HCT116 (cell line): ENCODE measurements at regions not wholly inside any gene's neighbourhood (a gene's known extent, or its start where the extent isn't known, plus 50 kb on each side); places are given as distances from the start of the nearest gene placed in this dataset.

Experiments used
- ATF3 ChIP-seq: IDR thresholded peaks from 2 replicates; pipeline ENCODE4 v1.6.1; 2012
- CBX3 ChIP-seq: IDR thresholded peaks from 2 replicates; pipeline ENCODE4 v1.6.1; 2012; ENCODE audit warnings: low read depth
- CEBPB ChIP-seq: IDR thresholded peaks from 2 replicates; pipeline ENCODE4 v1.6.1; 2012; ENCODE audit warnings: low read depth
- CTCF ChIP-seq, 3 experiments: fragments of 200-600 bp in 1 of 3; sonication (generic) in 1 of 3; IDR thresholded peaks in 2 of 3; conservative IDR thresholded peaks in 1 of 3; 2 replicates each; pipeline ENCODE4 v1.5.1; 2012 to 2017; ENCODE audit warnings: low read depth in 2 of 3, low read length in 2 of 3, antibody characterized with exemption in 1 of 3, borderline replicate concordance in 1 of 3, control low read depth in 1 of 3, mild to moderate bottlenecking in 1 of 3, mixed read lengths in 1 of 3, mixed run types in 1 of 3, moderate library complexity in 1 of 3; ENCODE audit not compliant: insufficient read depth in 1 of 3
- EZH2 ChIP-seq: fragments of 200-600 bp; sonication (generic); IDR thresholded peaks from 2 replicates; pipeline ENCODE4 v1.6.1; 2017; ENCODE audit warnings: antibody characterized with exemption, mixed run types
- EZH2phosphoT487 ChIP-seq: fragments of 200-600 bp; IDR thresholded peaks from 2 replicates; pipeline ENCODE4 v1.6.1; 2018; ENCODE audit warnings: antibody characterized with exemption, borderline replicate concordance
- POLR2A ChIP-seq: IDR thresholded peaks from 2 replicates; pipeline ENCODE4 v1.7.0; 2011; ENCODE audit warnings: borderline replicate concordance; ENCODE audit not compliant: insufficient read depth, insufficient read length; ENCODE audit errors: extremely low read depth
- POLR2AphosphoS5 ChIP-seq: IDR thresholded peaks from 2 replicates; pipeline ENCODE4 v1.6.1; 2011; ENCODE audit warnings: mild to moderate bottlenecking, low read depth, low read length, moderate library complexity
- SIN3A ChIP-seq: IDR thresholded peaks from 2 replicates; pipeline ENCODE4 v1.6.1; 2012; ENCODE audit warnings: low read depth
- SRF ChIP-seq: IDR thresholded peaks from 2 replicates; pipeline ENCODE4 v1.6.1; 2012; ENCODE audit warnings: low read depth
- YY1 ChIP-seq: IDR thresholded peaks from 2 replicates; pipeline ENCODE4 v1.6.1; 2011; ENCODE audit warnings: low read length, low read depth, moderate library complexity, mild to moderate bottlenecking; ENCODE audit not compliant: insufficient replicate concordance; ENCODE audit errors: extremely low read depth
- TF ChIP-seq, protein P1 (sequence below): IDR thresholded peaks from 2 replicates; pipeline ENCODE4 v1.6.1; 2012
- TF ChIP-seq, protein P2 (sequence below): IDR thresholded peaks from 2 replicates; pipeline ENCODE4 v1.6.1; 2012; ENCODE audit warnings: low read depth

DNA sequence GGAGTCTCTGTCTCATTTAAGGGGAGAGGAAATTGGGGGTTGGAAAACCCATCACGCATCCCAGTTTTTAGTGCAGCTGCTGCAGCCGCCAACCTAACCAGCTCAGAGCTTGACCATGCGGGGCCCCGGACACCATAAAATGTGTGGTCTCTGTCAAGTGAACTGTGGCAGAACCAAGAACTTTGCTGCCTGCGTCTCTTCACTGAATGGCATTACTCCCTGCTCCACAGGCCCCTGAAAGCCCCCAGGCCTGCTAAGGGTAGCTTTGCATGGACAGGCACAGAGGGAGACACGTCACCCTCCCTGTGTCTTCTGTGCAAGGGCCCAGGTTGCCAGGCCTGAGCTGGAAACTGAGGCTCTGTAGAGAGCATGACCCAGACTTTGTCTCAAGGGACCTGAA, 144.6 kb upstream of the GPR26 start:
- TF ChIP-seq CEBPB (no peak), YY1 (no peak), CTCF (IDR thresholded peaks at IDR 0.05 in 2 of 3, conservative IDR thresholded peaks at IDR 0.05 in 1 of 3; ENCODE audit: borderline replicate concordance in 1 of 3, insufficient read depth in 1 of 3, low read depth in 2 of 3, low read length in 2 of 3) (no peak), POLR2A (no peak), ATF3 (no peak), SIN3A (no peak), POLR2AphosphoS5 (no peak), EZH2phosphoT487 (no peak), EZH2 (no peak), CBX3 (no peak), SRF (no peak)
- TF ChIP-seq, protein P1, sequence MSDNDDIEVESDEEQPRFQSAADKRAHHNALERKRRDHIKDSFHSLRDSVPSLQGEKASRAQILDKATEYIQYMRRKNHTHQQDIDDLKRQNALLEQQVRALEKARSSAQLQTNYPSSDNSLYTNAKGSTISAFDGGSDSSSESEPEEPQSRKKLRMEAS = no peak
- TF ChIP-seq, protein P2, sequence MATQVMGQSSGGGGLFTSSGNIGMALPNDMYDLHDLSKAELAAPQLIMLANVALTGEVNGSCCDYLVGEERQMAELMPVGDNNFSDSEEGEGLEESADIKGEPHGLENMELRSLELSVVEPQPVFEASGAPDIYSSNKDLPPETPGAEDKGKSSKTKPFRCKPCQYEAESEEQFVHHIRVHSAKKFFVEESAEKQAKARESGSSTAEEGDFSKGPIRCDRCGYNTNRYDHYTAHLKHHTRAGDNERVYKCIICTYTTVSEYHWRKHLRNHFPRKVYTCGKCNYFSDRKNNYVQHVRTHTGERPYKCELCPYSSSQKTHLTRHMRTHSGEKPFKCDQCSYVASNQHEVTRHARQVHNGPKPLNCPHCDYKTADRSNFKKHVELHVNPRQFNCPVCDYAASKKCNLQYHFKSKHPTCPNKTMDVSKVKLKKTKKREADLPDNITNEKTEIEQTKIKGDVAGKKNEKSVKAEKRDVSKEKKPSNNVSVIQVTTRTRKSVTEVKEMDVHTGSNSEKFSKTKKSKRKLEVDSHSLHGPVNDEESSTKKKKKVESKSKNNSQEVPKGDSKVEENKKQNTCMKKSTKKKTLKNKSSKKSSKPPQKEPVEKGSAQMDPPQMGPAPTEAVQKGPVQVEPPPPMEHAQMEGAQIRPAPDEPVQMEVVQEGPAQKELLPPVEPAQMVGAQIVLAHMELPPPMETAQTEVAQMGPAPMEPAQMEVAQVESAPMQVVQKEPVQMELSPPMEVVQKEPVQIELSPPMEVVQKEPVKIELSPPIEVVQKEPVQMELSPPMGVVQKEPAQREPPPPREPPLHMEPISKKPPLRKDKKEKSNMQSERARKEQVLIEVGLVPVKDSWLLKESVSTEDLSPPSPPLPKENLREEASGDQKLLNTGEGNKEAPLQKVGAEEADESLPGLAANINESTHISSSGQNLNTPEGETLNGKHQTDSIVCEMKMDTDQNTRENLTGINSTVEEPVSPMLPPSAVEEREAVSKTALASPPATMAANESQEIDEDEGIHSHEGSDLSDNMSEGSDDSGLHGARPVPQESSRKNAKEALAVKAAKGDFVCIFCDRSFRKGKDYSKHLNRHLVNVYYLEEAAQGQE = no peak
